ENCODE measurements at regions not wholly inside any gene's neighbourhood (a gene's known extent, or its start where the extent isn't known, plus 50 kb on each side); places are given as distances from the start of the nearest gene placed in this dataset.

DNA sequence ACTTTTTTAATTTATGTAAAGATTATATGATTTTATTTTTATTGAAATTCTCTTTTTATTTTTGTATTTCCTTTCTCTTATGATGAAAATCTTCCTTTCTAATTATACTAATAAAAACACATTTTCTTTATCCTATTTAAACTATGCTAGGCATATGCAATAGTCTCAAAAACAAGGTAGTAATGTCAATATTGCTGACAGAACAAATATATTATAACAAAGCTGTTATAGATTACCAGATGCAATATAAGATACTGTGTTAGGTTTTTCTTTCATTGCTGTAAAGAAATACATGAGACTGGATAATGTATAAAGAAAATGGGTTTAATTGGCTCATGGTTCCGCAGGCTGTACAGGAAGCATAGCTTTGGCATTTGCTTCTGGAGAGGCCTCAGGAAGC is 631.2 kb upstream of the SOX11 start:
- no peaks in the 10 kb centered on the region for H3K27me3 Mint-ChIP-seq
- no peak overlapping the region for H3K27ac Mint-ChIP-seq
- ATAC-seq (ENCODE audit: low read depth) (no peak), DNase-seq (no peak)
- POLR2A ChIA-PET: no interaction called here
- H3K9me3 Mint-ChIP-seq: peaks cover 4% of the 10 kb centered on the region
- CTCF ChIA-PET: no interaction called here
- intact Hi-C loops (cut with micrococcal nuclease): no loop called here
- no peak overlapping the region for H3K4me3 Mint-ChIP-seq
- H3K4me1 Mint-ChIP-seq: no peaks in the 10 kb centered on the region
- TF ChIP-seq, protein P1, sequence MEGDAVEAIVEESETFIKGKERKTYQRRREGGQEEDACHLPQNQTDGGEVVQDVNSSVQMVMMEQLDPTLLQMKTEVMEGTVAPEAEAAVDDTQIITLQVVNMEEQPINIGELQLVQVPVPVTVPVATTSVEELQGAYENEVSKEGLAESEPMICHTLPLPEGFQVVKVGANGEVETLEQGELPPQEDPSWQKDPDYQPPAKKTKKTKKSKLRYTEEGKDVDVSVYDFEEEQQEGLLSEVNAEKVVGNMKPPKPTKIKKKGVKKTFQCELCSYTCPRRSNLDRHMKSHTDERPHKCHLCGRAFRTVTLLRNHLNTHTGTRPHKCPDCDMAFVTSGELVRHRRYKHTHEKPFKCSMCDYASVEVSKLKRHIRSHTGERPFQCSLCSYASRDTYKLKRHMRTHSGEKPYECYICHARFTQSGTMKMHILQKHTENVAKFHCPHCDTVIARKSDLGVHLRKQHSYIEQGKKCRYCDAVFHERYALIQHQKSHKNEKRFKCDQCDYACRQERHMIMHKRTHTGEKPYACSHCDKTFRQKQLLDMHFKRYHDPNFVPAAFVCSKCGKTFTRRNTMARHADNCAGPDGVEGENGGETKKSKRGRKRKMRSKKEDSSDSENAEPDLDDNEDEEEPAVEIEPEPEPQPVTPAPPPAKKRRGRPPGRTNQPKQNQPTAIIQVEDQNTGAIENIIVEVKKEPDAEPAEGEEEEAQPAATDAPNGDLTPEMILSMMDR (IDR thresholded peaks at IDR 0.05): no peak
- H3K36me3 Mint-ChIP-seq (ENCODE audit: low read depth): no peaks in the 10 kb centered on the region

DNA sequence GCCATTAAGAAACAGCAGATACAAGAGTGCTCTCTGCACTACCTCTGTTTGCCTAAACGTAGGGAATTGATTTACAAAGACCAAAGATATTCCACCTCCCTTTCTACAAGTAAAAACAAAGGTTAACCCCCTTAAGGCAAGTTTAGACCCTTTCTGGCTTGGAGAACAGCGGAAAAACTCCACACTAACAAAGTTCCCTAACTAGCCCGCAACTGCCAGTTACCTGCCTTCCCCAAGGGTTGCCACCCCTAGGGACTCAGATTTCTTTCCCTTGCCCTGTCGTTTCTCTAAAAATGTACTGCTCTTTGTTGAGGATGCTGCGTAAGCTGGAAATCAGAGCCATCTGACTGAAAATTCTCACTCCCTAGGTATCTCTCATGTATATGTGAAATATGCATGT is 627.5 kb upstream of the SOX11 start:
- Mint-ChIP-seq H3K36me3 (ENCODE audit: low read depth) (no peaks in the 10 kb centered on the region), H3K27ac (no peak overlapping the region), H3K4me1 (no peaks in the 10 kb centered on the region), H3K4me3 (no peak overlapping the region), H3K9me3 (peaks cover 4% of the 10 kb centered on the region), H3K27me3 (no peaks in the 10 kb centered on the region)
- TF ChIP-seq, protein P1 (IDR thresholded peaks at IDR 0.05): no peak
- intact Hi-C loops (cut with micrococcal nuclease): no loop called here
- ChIA-PET CTCF (no interaction called here), POLR2A (no interaction called here)
- no peak for ATAC-seq (ENCODE audit: low read depth)
- DNase-seq: no peak

DNA sequence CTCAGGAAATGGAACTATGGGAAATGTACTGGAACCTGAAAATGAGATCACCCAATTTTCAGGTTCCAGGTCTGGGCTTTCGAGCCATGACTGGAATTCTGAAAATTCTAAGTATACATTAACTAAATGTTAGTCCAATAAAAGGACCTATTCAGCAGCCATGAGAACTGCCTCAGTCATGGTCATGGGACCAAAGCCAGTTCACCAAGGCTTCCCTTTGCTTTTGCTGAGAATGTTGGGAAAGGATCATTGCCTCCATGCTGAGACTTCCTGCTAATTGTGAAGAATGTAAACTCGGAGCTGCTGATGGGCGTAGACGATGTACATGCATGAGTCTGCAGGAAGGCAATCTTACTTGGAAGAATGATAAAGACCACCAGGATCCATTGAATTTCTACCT is 624.4 kb upstream of the SOX11 start:
- Mint-ChIP-seq H3K36me3 (ENCODE audit: low read depth) (no peaks in the 10 kb centered on the region), H3K27ac (no peak overlapping the region), H3K27me3 (no peaks in the 10 kb centered on the region), H3K4me1 (no peaks in the 10 kb centered on the region), H3K4me3 (no peak overlapping the region), H3K9me3 (peaks cover 4% of the 10 kb centered on the region)
- intact Hi-C loops (cut with micrococcal nuclease): no loop called here
- ChIA-PET POLR2A (no interaction called here), CTCF (no interaction called here)
- TF ChIP-seq, protein P1 (IDR thresholded peaks at IDR 0.05): no peak
- ATAC-seq (ENCODE audit: low read depth) (no peak), DNase-seq (no peak)

DNA sequence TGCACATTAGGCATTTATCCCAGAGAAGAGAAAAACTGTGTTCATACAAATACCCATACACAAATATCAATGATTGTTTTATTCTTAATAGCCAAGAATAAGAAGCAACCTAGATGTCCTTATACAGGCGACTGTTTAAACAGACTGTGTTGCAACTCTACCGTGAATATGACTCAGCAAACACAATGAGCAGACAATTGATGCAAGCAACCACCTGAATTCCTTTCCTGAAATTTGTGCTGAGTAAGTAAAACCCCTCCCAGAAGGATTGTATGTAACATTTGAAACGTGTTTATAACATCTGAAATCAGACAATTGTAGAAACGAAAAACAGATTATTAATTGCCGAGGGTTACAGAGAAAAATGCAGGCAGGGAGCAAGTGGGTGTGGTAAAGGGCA is 621.9 kb upstream of the SOX11 start:
- POLR2A ChIA-PET: no interaction called here
- peaks cover 3% of the 10 kb centered on the region for H3K9me3 Mint-ChIP-seq
- TF ChIP-seq, protein P1 (IDR thresholded peaks at IDR 0.05): no peak
- H3K27ac Mint-ChIP-seq: no peak overlapping the region
- no peak overlapping the region for H3K4me3 Mint-ChIP-seq
- ATAC-seq (ENCODE audit: low read depth): no peak
- no peaks in the 10 kb centered on the region for H3K27me3 Mint-ChIP-seq
- no peaks in the 10 kb centered on the region for H3K36me3 Mint-ChIP-seq (ENCODE audit: low read depth)
- DNase-seq: no peak
- intact Hi-C loops (cut with micrococcal nuclease): no loop called here
- CTCF ChIA-PET: no interaction called here
- H3K4me1 Mint-ChIP-seq: no peaks in the 10 kb centered on the region

DNA sequence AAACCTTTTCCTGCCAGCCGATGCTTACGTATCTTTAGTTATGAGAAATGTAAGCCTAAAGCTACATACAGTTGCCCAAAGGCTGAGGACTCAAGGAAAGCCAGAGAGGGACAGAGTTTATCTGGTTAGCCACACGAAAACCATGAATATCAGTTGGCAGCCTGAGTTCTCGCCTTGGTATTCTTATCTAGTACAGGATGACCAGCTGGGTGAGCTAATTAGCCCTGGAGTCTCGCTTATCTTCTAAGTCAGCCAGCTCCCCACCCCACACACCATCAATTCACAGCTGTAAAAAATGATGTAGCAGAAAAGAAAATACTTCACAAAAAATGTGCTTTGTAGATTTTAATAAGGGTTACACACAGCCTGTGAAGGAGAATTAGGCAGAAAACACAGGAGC is 617.5 kb upstream of the SOX11 start:
- POLR2A ChIA-PET: no interaction called here
- H3K36me3 Mint-ChIP-seq (ENCODE audit: low read depth): no peaks in the 10 kb centered on the region
- ATAC-seq (ENCODE audit: low read depth): no peak
- no peak overlapping the region for H3K27ac Mint-ChIP-seq
- H3K4me1 Mint-ChIP-seq: no peaks in the 10 kb centered on the region
- no peak for DNase-seq
- no peak overlapping the region for H3K4me3 Mint-ChIP-seq
- TF ChIP-seq, protein P1 (IDR thresholded peaks at IDR 0.05): no peak
- intact Hi-C loops (cut with micrococcal nuclease): no loop called here
- CTCF ChIA-PET: no interaction called here
- H3K9me3 Mint-ChIP-seq: peaks cover 7% of the 10 kb centered on the region
- H3K27me3 Mint-ChIP-seq: no peaks in the 10 kb centered on the region

Measured in activated B cell treated with CpG ODN at 0.5 μM for 24 hours (primary cell).